ENCODE measurements at regions not wholly inside any gene's neighbourhood (a gene's known extent, or its start where the extent isn't known, plus 50 kb on each side); places are given as distances from the start of the nearest gene placed in this dataset.

- no peak overlapping the region for H3K27ac ChIP-seq (ENCODE audit: low read depth, low read length)
- TF ChIP-seq ELF1 (IDR thresholded peaks at IDR 0.05; ENCODE audit: borderline replicate concordance, low read depth) (no peak), SP1 (IDR thresholded peaks at IDR 0.05; ENCODE audit: low read depth) (no peak), EGR1 (IDR thresholded peaks at IDR 0.05; ENCODE audit: low read depth) (no peak), FOSL1 (IDR thresholded peaks at IDR 0.05; ENCODE audit: low read depth) (no peak), JUND (IDR thresholded peaks at IDR 0.05) (no peak), MAX (IDR thresholded peaks at IDR 0.05) (no peak), EZH2phosphoT487 (IDR thresholded peaks at IDR 0.05; ENCODE audit: borderline replicate concordance) (no peak), CEBPB (IDR thresholded peaks at IDR 0.05; ENCODE audit: low read depth) (no peak), ZFX (IDR thresholded peaks at IDR 0.05) (no peak), TCF7L2 (IDR thresholded peaks at IDR 0.05; ENCODE audit: borderline replicate concordance, extremely low read depth, insufficient read depth, insufficient read length) (no peak), SRF (IDR thresholded peaks at IDR 0.05; ENCODE audit: low read depth) (no peak), CBX3 (IDR thresholded peaks at IDR 0.05; ENCODE audit: low read depth) (no peak), SIN3A (IDR thresholded peaks at IDR 0.05; ENCODE audit: low read depth) (no peak), YY1 (IDR thresholded peaks at IDR 0.05; ENCODE audit: extremely low read depth, insufficient replicate concordance, low read depth, low read length) (no peak), RAD21 (IDR thresholded peaks at IDR 0.05; ENCODE audit: low read depth) (no peak), ZNF274 (IDR thresholded peaks at IDR 0.05; ENCODE audit: low read depth, low read length) (no peak)
- no peak overlapping the region for H3K9ac ChIP-seq (ENCODE audit: low read length)
- H3K9me3 ChIP-seq (ENCODE audit: control insufficient read depth in 1 of 2, insufficient read depth in 1 of 2, low read depth in 1 of 2, low read length in 2 of 2): peaks cover 0 to 8% of the 10 kb centered on the region in 2 experiments; a peak in 2 of 4 replicates
- ChIA-PET RAD21 (ENCODE audit: low non-redundant PET in 1 of 2, low total read pairs in 2 of 2, uncharacterized antibody in 2 of 2, unreplicated experiment in 2 of 2) (no interaction called here), CTCF (no interaction called here), POLR2A (no interaction called here)
- no peaks in the 10 kb centered on the region for H4K20me1 ChIP-seq (ENCODE audit: insufficient read depth)
- intact Hi-C loops (cut with micrococcal nuclease): no loop called here
- H3K36me3 ChIP-seq (ENCODE audit: control insufficient read depth in 1 of 2, insufficient read depth in 2 of 2, low read length in 2 of 2): no peaks in the 10 kb centered on the region
- H3K9me2 ChIP-seq (ENCODE audit: insufficient read depth): no peaks in the 10 kb centered on the region
- H3K27me3 ChIP-seq (ENCODE audit: insufficient read depth, low read length): no peaks in the 10 kb centered on the region
- no peak overlapping the region for H3K4me2 ChIP-seq (ENCODE audit: low read length)
- no peaks in the 10 kb centered on the region for H3K4me1 ChIP-seq (ENCODE audit: control insufficient read depth in 1 of 2, insufficient read depth in 2 of 2, low read length in 2 of 2)
- DNase-seq (ENCODE audit: low read depth, low spot score): no peak
- H3K79me2 ChIP-seq (ENCODE audit: insufficient read depth, low read length): no peaks in the 10 kb centered on the region
- no peak overlapping the region for H3K4me3 ChIP-seq (replicated peaks in 1 of 2; ENCODE audit: low read depth in 1 of 2, low read length in 2 of 2)
- no TSS peak for BruUV-seq (replicated peaks)
- ATAC-seq: no peak
- no peak overlapping the region for H2AFZ ChIP-seq (ENCODE audit: low read depth, low read length, poor library complexity, severe bottlenecking)
Measured at GRCh38 chr9:18058564-18059442, 415.1 kb upstream of the ADAMTSL1 start.
